Stimulated activated CD4-positive, alpha-beta T cell treated with anti-CD3 and anti-CD28 coated beads, Interleukin-2, amount 100 ng/mL, for 24 hours (primary cell): ENCODE measurements at regions not wholly inside any gene's neighbourhood (a gene's known extent, or its start where the extent isn't known, plus 50 kb on each side); places are given as distances from the start of the nearest gene placed in this dataset.

Source experiments
- DNase-seq, 2 donors: peaks; one replicate each; pipeline ENCODE4 v3.0.0-alpha.2; 2020

GRCh38 chr18:41449612-41450011, 505.4 kb upstream of the PIK3C3 start:
- no peak for DNase-seq

- no peak for DNase-seq
Measured at GRCh38 chr18:41444943-41445342, 510.1 kb upstream of the PIK3C3 start.

GRCh38 chr18:41436772-41437171, 518.3 kb upstream of the PIK3C3 start:
- DNase-seq: no peak

- no peak for DNase-seq
Measured at GRCh38 chr18:41418598-41418997, 536.4 kb upstream of the PIK3C3 start.

GRCh38 chr18:41416044-41416443, 539.0 kb upstream of the PIK3C3 start:
- DNase-seq: no peak

- DNase-seq: no peak
Measured at GRCh38 chr18:41410006-41410405, 545.0 kb upstream of the PIK3C3 start.

- DNase-seq: no peak
Measured at GRCh38 chr18:41406834-41407233, 548.2 kb upstream of the PIK3C3 start.

GRCh38 chr18:41396861-41397260, 558.2 kb upstream of the PIK3C3 start:
- no peak for DNase-seq

- no peak for DNase-seq
Measured at GRCh38 chr18:41396211-41396610, 558.8 kb upstream of the PIK3C3 start.

GRCh38 chr18:41395695-41396094, 559.3 kb upstream of the PIK3C3 start:
- DNase-seq: no peak

- DNase-seq: no peak
Measured at GRCh38 chr18:41391616-41392595, 563.1 kb upstream of the PIK3C3 start.

GRCh38 chr18:41390309-41390708, 564.7 kb upstream of the PIK3C3 start:
- DNase-seq: no peak

- DNase-seq: no peak
Measured at GRCh38 chr18:41378598-41378997, 576.4 kb upstream of the PIK3C3 start.

GRCh38 chr18:41373612-41374011, 581.4 kb upstream of the PIK3C3 start:
- DNase-seq: no peak

- no peak for DNase-seq
Measured at GRCh38 chr18:41372046-41372665, 582.9 kb upstream of the PIK3C3 start.

- DNase-seq: no peak
Measured at GRCh38 chr18:41371156-41372045, 583.6 kb upstream of the PIK3C3 start.

- no peak for DNase-seq
Measured at GRCh38 chr18:41370740-41371139, 584.3 kb upstream of the PIK3C3 start.

GRCh38 chr18:41357708-41358107, 597.3 kb upstream of the PIK3C3 start:
- DNase-seq: no peak

GRCh38 chr18:41353777-41354528, 601.1 kb upstream of the PIK3C3 start:
- no peak for DNase-seq

- DNase-seq: no peak
Measured at GRCh38 chr18:41351430-41351829, 603.6 kb upstream of the PIK3C3 start.

- no peak for DNase-seq
Measured at GRCh38 chr18:41347057-41347456, 608.0 kb upstream of the PIK3C3 start.

GRCh38 chr18:41343808-41344207, 611.2 kb upstream of the PIK3C3 start:
- no peak for DNase-seq
